ENCODE measurements at regions not wholly inside any gene's neighbourhood (a gene's known extent, or its start where the extent isn't known, plus 50 kb on each side); places are given as distances from the start of the nearest gene placed in this dataset.
"Not testable (repeated sequence)": the region's sequence is repeated elsewhere in the genome, so short reads cannot be mapped to it uniquely, and the experiment has no call there.

GRCh38 chr12:17076811-17077210 is 470.8 kb upstream of the LMO3 start:
- DNase-seq = no peak

GRCh38 chr12:17076028-17076744 is 470.2 kb upstream of the LMO3 start:
- no peak for DNase-seq

DNA sequence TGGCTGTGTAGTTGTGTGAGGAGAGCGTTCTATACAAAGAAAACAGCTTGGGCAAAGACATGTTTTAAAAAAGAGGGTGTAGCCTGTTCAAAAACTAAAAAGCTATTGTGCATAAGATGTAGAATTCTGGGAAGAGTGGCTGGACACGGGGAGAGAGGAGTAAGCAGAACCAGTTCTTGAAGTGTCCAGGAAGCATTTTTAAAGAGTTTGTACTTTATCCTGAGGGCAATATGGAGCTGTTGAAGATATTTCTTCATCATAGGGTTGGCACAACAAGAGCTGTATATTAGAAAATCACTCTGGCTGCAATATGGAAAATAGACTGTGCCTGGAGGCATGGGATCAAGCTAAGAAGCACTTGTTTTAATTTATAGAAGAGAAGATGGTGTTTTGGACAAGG is 458.9 kb upstream of the LMO3 start:
- DNase-seq = no peak

DNA sequence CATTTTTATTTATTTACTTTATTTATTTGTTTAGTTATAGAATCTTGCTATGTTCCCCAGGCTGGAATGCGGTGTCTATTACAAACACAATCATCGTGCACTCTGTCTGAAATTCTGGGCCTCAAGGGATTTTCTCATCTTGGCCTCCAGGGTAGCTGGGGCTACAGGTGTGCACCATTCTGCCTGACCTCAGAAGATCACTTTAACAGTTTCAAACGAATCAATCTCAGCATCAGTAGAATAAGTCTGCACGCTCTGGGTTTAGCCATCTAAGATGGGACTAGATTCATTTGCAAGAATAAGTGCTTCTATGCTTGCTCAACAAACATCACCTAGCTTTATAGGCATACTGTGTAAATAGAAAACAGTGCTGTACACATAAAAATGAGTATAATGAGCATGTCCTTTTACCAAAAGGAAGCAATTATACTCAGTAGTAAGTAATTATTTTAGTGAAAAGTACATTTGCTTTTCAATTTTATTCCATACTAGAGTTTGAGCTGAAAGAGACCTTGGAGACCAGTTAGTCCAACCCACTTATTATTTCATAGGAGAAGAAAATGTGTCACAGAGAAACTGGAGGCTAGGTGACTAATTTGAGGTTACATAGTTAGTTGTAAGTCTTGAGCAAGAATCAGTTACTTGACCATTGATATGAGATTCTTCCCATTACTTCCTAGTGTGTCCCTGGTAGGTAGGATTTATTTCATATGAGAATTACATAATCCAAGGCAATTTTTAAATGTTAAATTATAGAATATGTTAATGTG is 456.5 kb upstream of the LMO3 start:
- DNase-seq = no peak

DNA sequence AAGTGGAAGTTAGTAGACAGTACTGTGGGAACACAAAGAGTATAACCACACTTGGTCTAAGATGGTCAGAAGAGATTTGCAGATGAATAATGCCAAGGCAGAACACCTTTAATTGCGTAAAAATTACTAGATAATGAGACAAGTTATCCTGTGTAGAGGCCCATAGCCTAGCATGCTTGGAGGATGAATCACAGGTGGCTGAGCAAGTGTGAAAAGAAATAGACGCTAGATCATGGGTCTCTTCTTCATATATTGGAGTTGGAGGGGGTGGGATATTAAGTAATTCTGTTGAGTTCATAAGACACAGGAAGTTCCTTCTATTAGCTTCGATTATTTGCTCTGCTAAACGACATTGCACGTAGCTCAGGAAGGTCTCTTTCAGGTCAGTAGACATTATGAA is 454.3 kb upstream of the LMO3 start:
- DNase-seq = no peak

DNA sequence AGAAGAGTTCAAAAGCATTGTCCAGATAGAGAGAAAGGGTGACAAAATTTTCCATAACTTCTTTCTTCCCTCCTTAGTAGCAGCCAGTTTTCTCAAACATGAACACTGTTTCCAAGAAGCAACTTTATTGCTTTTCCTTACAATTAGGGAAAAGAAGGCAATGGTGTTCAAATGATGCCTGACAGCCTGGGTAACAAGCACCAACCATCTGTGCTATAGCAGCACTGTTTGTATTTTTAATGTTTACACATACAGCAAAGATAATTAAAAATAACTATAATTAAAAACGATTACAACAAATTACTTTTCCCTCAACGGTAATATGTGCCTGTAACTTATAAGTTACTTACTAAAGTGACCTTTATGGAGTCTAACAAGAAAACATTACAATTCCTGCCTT is 450.6 kb upstream of the LMO3 start:
- no peak for DNase-seq

DNA sequence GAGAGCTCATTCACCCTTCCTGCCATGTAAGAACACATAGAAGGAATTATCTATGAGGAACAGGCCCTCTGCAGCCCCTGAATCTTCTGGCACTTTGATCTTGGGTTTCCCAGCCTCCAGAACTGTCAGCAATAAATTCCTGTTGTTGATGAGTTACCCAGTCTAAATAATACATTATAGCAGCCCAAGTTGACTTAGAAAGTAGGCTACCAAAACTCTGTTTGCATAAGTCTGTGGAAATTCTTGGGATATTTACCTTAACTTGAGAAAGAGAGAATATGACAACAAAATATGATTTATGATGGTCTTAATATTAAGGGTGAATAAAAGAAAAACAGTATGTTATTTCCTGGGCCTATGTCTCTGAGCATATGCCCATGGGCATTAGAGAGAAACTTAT is 433.0 kb upstream of the LMO3 start:
- DNase-seq = no peak

GRCh38 chr12:17035372-17035771 is 429.4 kb upstream of the LMO3 start:
- no peak for DNase-seq

GRCh38 chr12:17030338-17030737 is 424.4 kb upstream of the LMO3 start:
- no peak for DNase-seq

GRCh38 chr12:17028348-17028747 is 422.4 kb upstream of the LMO3 start:
- DNase-seq = no peak

- DNase-seq = not testable (repeated sequence)
Measured at GRCh38 chr12:17025424-17025823, 419.5 kb upstream of the LMO3 start.

GRCh38 chr12:17020765-17021164 is 414.8 kb upstream of the LMO3 start:
- DNase-seq = no peak

DNA sequence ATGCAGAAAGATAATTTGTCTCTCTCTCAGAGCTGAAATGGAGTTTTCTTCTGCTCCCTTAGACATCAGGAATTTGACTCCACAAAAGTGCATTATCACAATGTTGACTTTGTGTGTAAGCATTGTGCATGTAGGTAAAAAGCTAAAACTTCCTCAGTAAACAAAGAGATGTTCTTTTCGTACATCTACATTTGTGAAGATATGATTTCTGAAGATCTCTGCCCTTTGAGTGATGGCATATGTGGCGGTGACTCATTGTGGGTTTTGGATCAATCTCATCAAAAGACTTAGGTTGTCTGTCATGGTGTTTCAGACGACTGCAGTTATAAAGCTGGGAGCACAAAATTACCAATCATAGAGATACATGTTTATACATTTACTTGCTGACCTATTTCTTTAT is 411.4 kb upstream of the LMO3 start:
- no peak for DNase-seq

- DNase-seq = no peak
Measured at GRCh38 chr12:17016116-17016864, 410.3 kb upstream of the LMO3 start.

DNA sequence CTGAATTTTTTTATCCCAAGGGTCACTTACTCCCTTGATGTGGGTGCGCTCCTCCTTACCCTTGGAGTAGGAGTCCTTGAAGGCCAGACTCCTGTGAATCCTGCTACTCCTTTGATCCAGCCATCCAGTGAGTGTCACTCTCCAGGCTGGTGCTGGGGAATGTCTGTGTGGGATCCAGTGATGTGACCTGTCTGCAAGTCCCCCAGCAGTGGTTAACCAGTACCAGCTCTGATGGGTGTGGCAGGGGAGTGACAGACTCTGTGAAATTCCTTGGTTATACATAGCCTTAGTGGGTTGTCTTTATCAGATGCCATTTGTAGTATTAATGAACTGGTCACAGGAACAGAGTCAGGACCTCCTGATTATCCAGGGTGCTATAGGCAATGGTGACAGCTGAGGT is 409.5 kb upstream of the LMO3 start:
- DNase-seq = no peak

- not testable (repeated sequence) for DNase-seq
Measured at GRCh38 chr12:17007442-17008040, 401.6 kb upstream of the LMO3 start.

DNA sequence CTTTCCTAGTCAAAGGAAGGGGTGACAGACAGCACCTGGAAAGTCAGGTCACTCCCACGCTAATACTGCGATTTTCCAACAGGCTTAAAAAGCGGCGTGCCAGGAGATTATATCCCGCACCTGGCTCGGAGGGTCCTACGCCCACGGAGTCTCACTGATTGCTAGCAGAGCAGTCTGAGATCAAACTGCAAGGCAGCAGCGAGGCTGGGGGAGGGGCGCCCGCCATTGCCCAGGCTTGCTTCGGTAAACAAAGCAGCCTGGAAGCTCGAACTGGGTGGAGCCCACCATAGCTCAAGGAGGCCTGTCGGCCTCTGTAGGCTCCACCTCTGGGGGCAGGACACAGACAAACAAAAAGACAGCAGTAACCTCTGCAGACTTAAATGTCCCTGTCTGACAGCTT is 392.6 kb upstream of the LMO3 start:
- DNase-seq = not testable (repeated sequence)

DNA sequence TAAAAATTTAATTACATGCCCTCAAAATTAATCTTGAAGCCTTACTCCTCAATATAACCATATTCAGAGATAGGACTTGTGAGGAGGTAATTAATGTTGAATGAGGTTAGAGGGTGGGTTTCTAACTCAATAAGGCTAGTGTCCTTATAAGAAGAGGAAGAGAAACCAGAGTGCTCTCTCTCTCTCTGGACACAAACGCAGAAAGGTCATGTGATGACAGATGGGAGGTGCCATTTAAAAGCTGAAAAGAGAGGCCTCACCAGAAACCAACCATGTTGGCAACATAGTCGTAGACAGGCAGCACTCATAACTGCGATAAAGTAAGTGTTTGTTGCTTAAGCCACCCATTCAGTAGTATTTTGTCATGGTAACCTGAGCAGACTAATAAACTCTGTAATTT is 378.5 kb upstream of the LMO3 start:
- no peak for DNase-seq

GRCh38 chr12:16972923-16973770 is 367.2 kb upstream of the LMO3 start:
- no peak for DNase-seq

- no peak for DNase-seq
Measured at GRCh38 chr12:16962889-16963288, 356.9 kb upstream of the LMO3 start.

DNA sequence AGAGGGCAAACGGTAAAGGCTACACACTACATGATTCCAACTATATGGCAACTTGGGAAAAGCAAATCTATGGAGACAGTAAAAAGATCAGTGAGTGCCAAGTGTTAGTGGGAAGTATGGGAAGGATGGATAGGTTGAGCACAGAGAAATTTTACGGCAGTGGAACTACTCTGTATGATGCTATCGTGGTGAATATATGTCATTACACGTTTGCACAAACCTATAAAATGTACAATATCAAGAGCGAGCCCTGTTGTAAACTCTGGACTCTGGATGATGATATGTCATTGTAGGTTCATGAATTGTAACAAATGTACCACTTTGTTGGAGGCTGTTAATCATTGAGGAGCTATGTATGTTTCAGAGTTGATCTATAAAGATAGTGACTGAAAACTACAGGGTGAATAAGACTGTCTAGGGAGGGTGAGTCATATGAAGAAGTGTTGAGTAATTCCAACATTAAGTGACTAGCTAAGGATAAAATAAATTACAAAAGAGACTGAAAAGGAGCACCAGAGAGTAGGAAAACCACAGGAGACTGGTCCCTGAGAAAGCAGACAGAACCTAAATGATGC is 349.2 kb upstream of the LMO3 start:
- DNase-seq = peak; percentile 3
